ENCODE measurements at regions not wholly inside any gene's neighbourhood (a gene's known extent, or its start where the extent isn't known, plus 50 kb on each side); places are given as distances from the start of the nearest gene placed in this dataset.

DNA sequence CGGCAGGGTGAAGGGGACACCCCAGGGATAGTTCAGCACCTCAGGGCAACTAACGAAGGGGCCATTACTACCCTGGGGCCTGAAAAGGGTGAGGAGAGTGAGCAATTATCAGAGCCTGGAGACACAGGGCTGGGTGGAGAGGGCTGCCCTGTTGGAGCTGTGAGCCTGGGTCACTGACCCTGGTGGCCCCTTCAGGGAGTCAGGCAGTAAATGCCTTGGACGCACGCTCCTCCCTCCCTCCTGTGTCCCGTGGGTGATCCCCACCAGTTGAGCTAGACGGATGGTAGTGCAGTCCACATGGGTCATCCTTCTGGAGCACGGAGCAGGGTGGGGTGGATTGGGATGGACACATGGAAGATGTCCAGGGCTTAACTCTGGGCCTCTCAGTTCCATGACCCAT lies 305.3 kb downstream of the PTPRU start:
- ChIA-PET CTCF (no interaction called here), POLR2A (no interaction called here)
- Histone ChIP-seq H3K4me3 (no peak overlapping the region), H3K9me3 (no peaks in the 10 kb centered on the region), H3K27ac (no peak overlapping the region), H3K4me1 (no peaks in the 10 kb centered on the region), H3K4me2 (no peak overlapping the region)
- no peak for DNase-seq (ENCODE audit: low read depth in 1 of 2, low spot score in 1 of 2)
- ATAC-seq: no peak
- no peak for FAIRE-seq
- no peak for TF ChIP-seq HDAC2 (IDR thresholded peaks at IDR 0.05)
- 53% methylated on average over 5 of the region's 7 CpGs for WGBS (ENCODE audit: missing lambda C conversion rate)

DNA sequence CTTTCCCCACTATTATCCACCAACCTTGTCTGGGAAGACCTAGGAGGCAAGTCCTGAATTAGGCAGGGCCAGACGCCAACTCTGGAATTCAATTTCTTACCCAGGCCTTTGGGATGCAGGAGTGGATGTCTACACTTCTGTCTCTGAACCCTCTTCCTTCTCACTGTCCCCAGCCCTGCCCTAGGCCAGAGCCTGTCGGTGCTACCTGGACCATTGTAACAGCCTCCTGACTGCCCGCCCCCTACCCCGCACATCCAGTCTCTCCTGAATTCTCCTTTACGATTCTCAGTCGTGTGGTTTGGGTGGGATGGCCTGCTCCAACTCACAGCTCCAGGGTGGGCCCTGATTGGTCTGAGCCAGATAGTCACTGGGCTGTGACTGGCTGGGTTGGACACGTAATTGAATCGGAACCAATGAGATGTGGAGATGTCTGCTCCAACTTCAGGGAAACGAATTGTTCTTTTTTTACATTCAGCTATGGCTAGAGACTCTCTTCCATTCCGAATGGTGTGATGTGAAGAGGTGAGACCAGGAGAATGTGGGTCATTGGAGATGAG lies 304.6 kb downstream of the PTPRU start:
- no peaks in the 10 kb centered on the region for H3K9me3 ChIP-seq
- WGBS (ENCODE audit: missing lambda C conversion rate): 54% methylated on average over 10 of the region's 10 CpGs
- ATAC-seq (no peak), FAIRE-seq (no peak), DNase-seq (ENCODE audit: low read depth in 1 of 2, low spot score in 1 of 2) (no peak)
- no peak overlapping the region for H3K4me3 ChIP-seq
- no peak overlapping the region for H3K27ac ChIP-seq
- TF ChIP-seq ESRRA (IDR thresholded peaks at IDR 0.05; ENCODE audit: borderline replicate concordance, low read length) (no peak), SMC3 (IDR thresholded peaks at IDR 0.05) (no peak)
- POLR2A ChIA-PET: no interaction called here
- H3K4me2 ChIP-seq: no peak overlapping the region
- no peaks in the 10 kb centered on the region for H3K4me1 ChIP-seq
- CTCF ChIA-PET: no interaction called here

DNA sequence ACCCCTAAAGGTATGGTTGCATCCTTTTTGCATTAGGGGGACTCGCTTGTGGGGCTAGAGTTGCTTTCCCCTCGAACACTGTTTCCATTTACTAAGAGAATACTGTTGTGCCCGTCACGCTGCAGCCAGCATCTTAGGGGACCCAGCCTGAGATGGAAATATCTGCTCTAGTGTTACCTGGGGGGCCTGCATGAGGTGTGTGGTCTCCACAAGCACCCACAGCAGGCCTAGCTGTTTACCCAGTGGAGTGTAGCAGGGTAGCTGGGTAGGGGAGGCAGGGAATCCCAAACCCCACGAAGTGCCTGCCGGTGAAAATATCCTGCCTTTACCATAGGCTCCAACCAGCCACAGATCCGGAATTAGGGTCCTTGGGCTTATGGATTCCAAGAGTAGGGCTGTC lies 303.6 kb downstream of the PTPRU start:
- H3K9me3 ChIP-seq: no peaks in the 10 kb centered on the region
- no peak overlapping the region for H3K27ac ChIP-seq
- FAIRE-seq (no peak), ATAC-seq (no peak), DNase-seq (ENCODE audit: low read depth in 1 of 2, low spot score in 1 of 2) (no peak)
- H3K4me1 ChIP-seq: no peaks in the 10 kb centered on the region
- POLR2A ChIA-PET: no interaction called here
- TF ChIP-seq ZNF302 (CRISPR knock-in tag; IDR thresholded peaks at IDR 0.05): no peak
- no peak overlapping the region for H3K4me3 ChIP-seq
- 44% methylated on average over 7 of the region's 7 CpGs for WGBS (ENCODE audit: missing lambda C conversion rate)
- CTCF ChIA-PET: no interaction called here
- H3K4me2 ChIP-seq: no peak overlapping the region

DNA sequence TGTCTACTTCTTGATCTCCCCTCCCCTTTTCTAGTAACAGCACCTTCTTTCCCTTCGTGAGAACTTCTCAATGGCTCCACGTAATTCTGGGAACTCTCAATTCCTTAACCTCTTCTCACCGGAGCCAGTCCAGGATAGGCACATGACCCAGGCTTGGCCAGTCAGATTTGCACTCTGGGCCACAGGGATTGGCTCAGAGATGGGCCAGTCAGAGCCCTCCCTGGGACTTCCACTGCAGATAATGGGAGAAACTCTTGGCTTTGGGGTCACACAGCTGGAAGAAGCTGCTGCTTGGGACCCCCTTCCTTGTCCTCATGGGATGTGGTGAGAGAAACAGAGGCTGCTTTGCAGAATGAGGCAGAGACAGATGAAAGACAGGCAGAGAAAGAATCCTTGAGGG lies 302.3 kb downstream of the PTPRU start:
- TF ChIP-seq POLR2A (IDR thresholded peaks at IDR 0.05; ENCODE audit: low read length) (no peak), HDAC2 (IDR thresholded peaks at IDR 0.05) (no peak)
- WGBS (ENCODE audit: missing lambda C conversion rate): 21% methylated on average over 3 of the region's 3 CpGs

DNA sequence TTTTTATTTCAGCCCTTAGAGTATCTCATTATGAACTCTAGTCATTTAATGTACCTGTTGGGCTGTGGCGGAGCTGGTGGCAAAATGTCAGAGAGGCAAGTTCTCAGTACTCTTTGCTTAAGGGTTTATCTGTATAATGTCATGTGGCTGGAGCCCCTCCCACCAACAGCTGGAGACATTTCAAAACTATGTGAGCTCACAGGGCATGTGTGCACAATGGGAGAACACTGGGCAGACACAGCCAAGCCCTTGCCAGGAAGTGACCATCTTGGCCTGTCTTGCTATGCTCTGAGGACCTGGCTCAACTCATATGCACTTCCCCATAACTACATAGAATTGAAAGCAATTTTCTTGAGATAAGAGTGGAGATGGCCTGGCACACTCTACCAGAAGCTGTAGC lies 296.4 kb downstream of the PTPRU start:
- H3K9me3 ChIP-seq: no peaks in the 10 kb centered on the region
- H3K4me1 ChIP-seq: no peaks in the 10 kb centered on the region
- FAIRE-seq (no peak), DNase-seq (ENCODE audit: low read depth in 1 of 2, low spot score in 1 of 2) (no peak), ATAC-seq (no peak)
- ChIA-PET POLR2A (no interaction called here), CTCF (no interaction called here)
- no peak overlapping the region for H3K4me2 ChIP-seq
- WGBS (ENCODE audit: missing lambda C conversion rate): 33% methylated on average over 1 of the region's 1 CpG
- H3K4me3 ChIP-seq: no peak overlapping the region
- TF ChIP-seq, protein P1, sequence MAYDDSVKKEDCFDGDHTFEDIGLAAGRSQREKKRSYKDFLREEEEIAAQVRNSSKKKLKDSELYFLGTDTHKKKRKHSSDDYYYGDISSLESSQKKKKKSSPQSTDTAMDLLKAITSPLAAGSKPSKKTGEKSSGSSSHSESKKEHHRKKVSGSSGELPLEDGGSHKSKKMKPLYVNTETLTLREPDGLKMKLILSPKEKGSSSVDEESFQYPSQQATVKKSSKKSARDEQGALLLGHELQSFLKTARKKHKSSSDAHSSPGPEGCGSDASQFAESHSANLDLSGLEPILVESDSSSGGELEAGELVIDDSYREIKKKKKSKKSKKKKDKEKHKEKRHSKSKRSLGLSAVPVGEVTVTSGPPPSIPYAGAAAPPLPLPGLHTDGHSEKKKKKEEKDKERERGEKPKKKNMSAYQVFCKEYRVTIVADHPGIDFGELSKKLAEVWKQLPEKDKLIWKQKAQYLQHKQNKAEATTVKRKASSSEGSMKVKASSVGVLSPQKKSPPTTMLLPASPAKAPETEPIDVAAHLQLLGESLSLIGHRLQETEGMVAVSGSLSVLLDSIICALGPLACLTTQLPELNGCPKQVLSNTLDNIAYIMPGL (CRISPR knock-in tag; IDR thresholded peaks at IDR 0.05; ENCODE audit: borderline replicate concordance): no peak
- no peak for TF ChIP-seq HOXB13 (CRISPR knock-in tag; IDR thresholded peaks at IDR 0.05; ENCODE audit: low read depth)
- no peak for TF ChIP-seq HDAC2 (IDR thresholded peaks at IDR 0.05)
- no peak for TF ChIP-seq ZNF302 (CRISPR knock-in tag; IDR thresholded peaks at IDR 0.05)
- TF ChIP-seq, protein P2, sequence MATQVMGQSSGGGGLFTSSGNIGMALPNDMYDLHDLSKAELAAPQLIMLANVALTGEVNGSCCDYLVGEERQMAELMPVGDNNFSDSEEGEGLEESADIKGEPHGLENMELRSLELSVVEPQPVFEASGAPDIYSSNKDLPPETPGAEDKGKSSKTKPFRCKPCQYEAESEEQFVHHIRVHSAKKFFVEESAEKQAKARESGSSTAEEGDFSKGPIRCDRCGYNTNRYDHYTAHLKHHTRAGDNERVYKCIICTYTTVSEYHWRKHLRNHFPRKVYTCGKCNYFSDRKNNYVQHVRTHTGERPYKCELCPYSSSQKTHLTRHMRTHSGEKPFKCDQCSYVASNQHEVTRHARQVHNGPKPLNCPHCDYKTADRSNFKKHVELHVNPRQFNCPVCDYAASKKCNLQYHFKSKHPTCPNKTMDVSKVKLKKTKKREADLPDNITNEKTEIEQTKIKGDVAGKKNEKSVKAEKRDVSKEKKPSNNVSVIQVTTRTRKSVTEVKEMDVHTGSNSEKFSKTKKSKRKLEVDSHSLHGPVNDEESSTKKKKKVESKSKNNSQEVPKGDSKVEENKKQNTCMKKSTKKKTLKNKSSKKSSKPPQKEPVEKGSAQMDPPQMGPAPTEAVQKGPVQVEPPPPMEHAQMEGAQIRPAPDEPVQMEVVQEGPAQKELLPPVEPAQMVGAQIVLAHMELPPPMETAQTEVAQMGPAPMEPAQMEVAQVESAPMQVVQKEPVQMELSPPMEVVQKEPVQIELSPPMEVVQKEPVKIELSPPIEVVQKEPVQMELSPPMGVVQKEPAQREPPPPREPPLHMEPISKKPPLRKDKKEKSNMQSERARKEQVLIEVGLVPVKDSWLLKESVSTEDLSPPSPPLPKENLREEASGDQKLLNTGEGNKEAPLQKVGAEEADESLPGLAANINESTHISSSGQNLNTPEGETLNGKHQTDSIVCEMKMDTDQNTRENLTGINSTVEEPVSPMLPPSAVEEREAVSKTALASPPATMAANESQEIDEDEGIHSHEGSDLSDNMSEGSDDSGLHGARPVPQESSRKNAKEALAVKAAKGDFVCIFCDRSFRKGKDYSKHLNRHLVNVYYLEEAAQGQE (IDR thresholded peaks at IDR 0.05): no peak
- no peak for TF ChIP-seq HEYL (CRISPR knock-in tag; IDR thresholded peaks at IDR 0.05)
- TF ChIP-seq, protein P3, sequence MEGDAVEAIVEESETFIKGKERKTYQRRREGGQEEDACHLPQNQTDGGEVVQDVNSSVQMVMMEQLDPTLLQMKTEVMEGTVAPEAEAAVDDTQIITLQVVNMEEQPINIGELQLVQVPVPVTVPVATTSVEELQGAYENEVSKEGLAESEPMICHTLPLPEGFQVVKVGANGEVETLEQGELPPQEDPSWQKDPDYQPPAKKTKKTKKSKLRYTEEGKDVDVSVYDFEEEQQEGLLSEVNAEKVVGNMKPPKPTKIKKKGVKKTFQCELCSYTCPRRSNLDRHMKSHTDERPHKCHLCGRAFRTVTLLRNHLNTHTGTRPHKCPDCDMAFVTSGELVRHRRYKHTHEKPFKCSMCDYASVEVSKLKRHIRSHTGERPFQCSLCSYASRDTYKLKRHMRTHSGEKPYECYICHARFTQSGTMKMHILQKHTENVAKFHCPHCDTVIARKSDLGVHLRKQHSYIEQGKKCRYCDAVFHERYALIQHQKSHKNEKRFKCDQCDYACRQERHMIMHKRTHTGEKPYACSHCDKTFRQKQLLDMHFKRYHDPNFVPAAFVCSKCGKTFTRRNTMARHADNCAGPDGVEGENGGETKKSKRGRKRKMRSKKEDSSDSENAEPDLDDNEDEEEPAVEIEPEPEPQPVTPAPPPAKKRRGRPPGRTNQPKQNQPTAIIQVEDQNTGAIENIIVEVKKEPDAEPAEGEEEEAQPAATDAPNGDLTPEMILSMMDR (IDR thresholded peaks at IDR 0.05): no peak
- no peak for TF ChIP-seq NR3C1 (IDR thresholded peaks at IDR 0.05)
- TF ChIP-seq ZFP36 (IDR thresholded peaks at IDR 0.05; ENCODE audit: borderline replicate concordance, partially characterized antibody): no peak
- no peak for TF ChIP-seq KDM1A (IDR thresholded peaks at IDR 0.05; ENCODE audit: low read depth)
- no peak for TF ChIP-seq SMC3 (IDR thresholded peaks at IDR 0.05)
- TF ChIP-seq, protein P4, sequence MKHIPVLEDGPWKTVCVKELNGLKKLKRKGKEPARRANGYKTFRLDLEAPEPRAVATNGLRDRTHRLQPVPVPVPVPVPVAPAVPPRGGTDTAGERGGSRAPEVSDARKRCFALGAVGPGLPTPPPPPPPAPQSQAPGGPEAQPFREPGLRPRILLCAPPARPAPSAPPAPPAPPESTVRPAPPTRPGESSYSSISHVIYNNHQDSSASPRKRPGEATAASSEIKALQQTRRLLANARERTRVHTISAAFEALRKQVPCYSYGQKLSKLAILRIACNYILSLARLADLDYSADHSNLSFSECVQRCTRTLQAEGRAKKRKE (CRISPR knock-in tag; IDR thresholded peaks at IDR 0.05; ENCODE audit: low read depth): no peak
- no peak for TF ChIP-seq GATA3 (IDR thresholded peaks at IDR 0.05; ENCODE audit: borderline replicate concordance)
- TF ChIP-seq RCOR1 (IDR thresholded peaks at IDR 0.05; ENCODE audit: low read depth, low read length): no peak
- H3K27ac ChIP-seq: no peak overlapping the region

More for the DNA sequence above, 302.3 kb downstream of the PTPRU start:
- Histone ChIP-seq H3K4me1 (no peaks in the 10 kb centered on the region), H3K4me3 (no peak overlapping the region), H3K9me3 (no peaks in the 10 kb centered on the region), H3K4me2 (no peak overlapping the region), H3K27ac (no peak overlapping the region)
- ATAC-seq (no peak), FAIRE-seq (no peak), DNase-seq (ENCODE audit: low read depth in 1 of 2, low spot score in 1 of 2) (no peak)
- ChIA-PET POLR2A (no interaction called here), CTCF (no interaction called here)
